Uterus (tissue), 3 donors: ENCODE measurements at regions not wholly inside any gene's neighbourhood (a gene's known extent, or its start where the extent isn't known, plus 50 kb on each side); places are given as distances from the start of the nearest gene placed in this dataset.

Experiments
- DNase-seq, 2 donors: peaks; one replicate each; pipeline ENCODE4 v3.0.0-alpha.2; 2019 to 2020
- H3K27ac ChIP-seq, 2 donors: fragments of 200-600 bp; sonication (generic); 1 replicate in 1 of 2; 2 replicates in 1 of 2; pipeline ENCODE4 v1.5.1; 2016 to 2018
- H3K27me3 ChIP-seq, 2 donors: fragments of 200-600 bp; sonication (generic); one replicate each; pipeline ENCODE4 v1.5.1; 2018 to 2019; ENCODE audit warnings: control low read depth in 1 of 2
- H3K36me3 ChIP-seq, 2 donors: fragments of 200-600 bp; sonication (generic); one replicate each; pipeline ENCODE4 v1.5.1; 2019; ENCODE audit warnings: control low read depth in 1 of 2
- H3K4me1 ChIP-seq, 2 donors: fragments of 200-600 bp; sonication (generic); one replicate each; pipeline ENCODE4 v1.5.1; 2018 to 2019; ENCODE audit warnings: control low read depth in 1 of 2
- H3K4me3 ChIP-seq, 2 donors: fragments of 200-600 bp; sonication (generic); 1 replicate in 1 of 2; 2 replicates in 1 of 2; pipeline ENCODE4 v1.5.1; 2018 to 2019; ENCODE audit warnings: mild to moderate bottlenecking in 1 of 2
- H3K9me3 ChIP-seq, 2 donors: fragments of 200-600 bp; sonication (generic); one replicate each; pipeline ENCODE4 v1.5.1; 2019; ENCODE audit warnings: control low read depth in 1 of 2
- CTCF ChIP-seq, 4 experiments: fragments of 200-600 bp in 2 of 4; fragments of 450-650 bp in 2 of 4; sonication (generic) in 2 of 4; IDR thresholded peaks; one replicate each; pipeline ENCODE4 v1.5.1; 2016 to 2019; ENCODE audit warnings: antibody characterized with exemption in 4 of 4, mild to moderate bottlenecking in 2 of 4, moderate library complexity in 1 of 4
- POLR2A ChIP-seq, 2 donors: fragments of 450-650 bp; IDR thresholded peaks; one replicate each; pipeline ENCODE4 v1.6.1; 2016; ENCODE audit warnings: antibody characterized with exemption in 2 of 2, mild to moderate bottlenecking in 1 of 2, moderate library complexity in 1 of 2
- intact Hi-C: fragments of 100-400 bp; cut with DNase I; formaldehyde crosslinking; loops from one replicate; pipeline ENCODE4 v1.15.1; 2023; ENCODE audit warnings: low total_unique reads
- donor health status: DM: yes; HTN: yes; CAD: no.

- no peaks in the 10 kb centered on the region for H3K4me1 ChIP-seq
- H3K36me3 ChIP-seq: no peaks in the 10 kb centered on the region
- no peaks in the 10 kb centered on the region for H3K27me3 ChIP-seq
- H3K4me3 ChIP-seq: no peak overlapping the region
- DNase-seq: no peak
- TF ChIP-seq POLR2A (IDR thresholded peaks at IDR 0.05): no peak
- no peak for TF ChIP-seq CTCF (IDR thresholded peaks at IDR 0.05)
- intact Hi-C loops: no loop called here
- H3K9me3 ChIP-seq: no peaks in the 10 kb centered on the region
- no peak overlapping the region for H3K27ac ChIP-seq
These were observed 50.2 kb upstream of the THSD7B start for GRCh38 chr2:136715146-136715545.

- Histone ChIP-seq H3K27me3 (no peaks in the 10 kb centered on the region), H3K9me3 (no peaks in the 10 kb centered on the region), H3K27ac (no peak overlapping the region), H3K4me1 (no peaks in the 10 kb centered on the region), H3K4me3 (no peak overlapping the region), H3K36me3 (no peaks in the 10 kb centered on the region)
- TF ChIP-seq CTCF (IDR thresholded peaks at IDR 0.05) (no peak), POLR2A (IDR thresholded peaks at IDR 0.05) (no peak)
- no peak for DNase-seq
- intact Hi-C loops: no loop called here
These were observed 50.8 kb upstream of the THSD7B start for GRCh38 chr2:136714452-136714951.

- no peak overlapping the region for H3K4me3 ChIP-seq
- TF ChIP-seq CTCF (IDR thresholded peaks at IDR 0.05) (no peak), POLR2A (IDR thresholded peaks at IDR 0.05) (no peak)
- no peak overlapping the region for H3K27ac ChIP-seq
- H3K9me3 ChIP-seq: no peaks in the 10 kb centered on the region
- no peaks in the 10 kb centered on the region for H3K4me1 ChIP-seq
- no peak for DNase-seq
- no peaks in the 10 kb centered on the region for H3K27me3 ChIP-seq
- no peaks in the 10 kb centered on the region for H3K36me3 ChIP-seq
- intact Hi-C loops: no loop called here
These were observed 51.6 kb upstream of the THSD7B start for GRCh38 chr2:136713739-136714138.

DNA sequence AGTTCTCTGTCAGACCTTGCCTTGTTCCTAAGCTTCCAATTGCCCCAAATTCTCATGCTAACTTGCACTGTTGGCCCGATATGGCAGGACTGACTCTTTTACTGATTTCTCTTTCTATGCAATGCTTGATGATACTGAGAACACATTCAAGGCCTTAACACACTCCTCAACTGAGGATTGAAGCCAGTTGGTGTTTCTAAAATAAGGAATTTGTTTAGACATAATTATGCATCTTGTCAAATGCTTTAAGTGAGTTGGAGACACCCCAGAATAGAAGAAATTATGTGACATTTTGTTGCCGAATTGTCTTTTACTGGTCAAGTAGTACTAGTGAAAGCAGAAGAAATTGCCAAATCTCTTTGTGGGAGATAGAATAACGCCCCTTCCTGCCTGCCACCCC is 60.0 kb upstream of the THSD7B start:
- Histone ChIP-seq H3K27me3 (no peaks in the 10 kb centered on the region), H3K4me1 (no peaks in the 10 kb centered on the region), H3K36me3 (no peaks in the 10 kb centered on the region), H3K27ac (no peak overlapping the region), H3K9me3 (peaks cover 0 to 4% of the 10 kb centered on the region in 2 donors), H3K4me3 (no peak overlapping the region)
- DNase-seq: no peak
- intact Hi-C loops: no loop called here
- TF ChIP-seq POLR2A (IDR thresholded peaks at IDR 0.05) (no peak), CTCF (IDR thresholded peaks at IDR 0.05) (no peak)

DNA sequence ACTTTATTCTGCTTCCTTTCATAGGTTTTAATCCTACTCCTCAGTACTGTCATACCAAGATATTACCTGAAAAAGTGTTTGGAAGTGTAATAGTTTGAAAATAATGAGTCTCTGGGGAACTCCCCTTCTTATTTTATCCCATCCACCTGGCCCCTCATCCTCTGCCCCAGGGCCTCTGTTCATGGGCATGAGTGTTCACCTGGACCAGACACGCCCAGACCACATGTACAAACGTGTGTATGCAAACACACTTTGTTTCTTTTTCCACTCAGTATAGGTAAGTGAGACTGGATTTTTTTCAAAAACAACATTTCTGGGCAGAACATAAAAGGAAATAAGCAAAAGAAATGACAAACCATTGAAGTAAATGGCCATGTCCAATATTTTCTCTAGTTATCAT is 62.1 kb upstream of the THSD7B start:
- intact Hi-C loops: no loop called here
- Histone ChIP-seq H3K4me3 (no peak overlapping the region), H3K27me3 (no peaks in the 10 kb centered on the region), H3K27ac (no peak overlapping the region), H3K9me3 (peaks cover 0 to 4% of the 10 kb centered on the region in 2 donors), H3K4me1 (no peaks in the 10 kb centered on the region), H3K36me3 (no peaks in the 10 kb centered on the region)
- no peak for DNase-seq
- TF ChIP-seq POLR2A (IDR thresholded peaks at IDR 0.05) (no peak), CTCF (IDR thresholded peaks at IDR 0.05) (no peak)
